Mesenchymal stem cell (in vitro differentiated cells and primary cell): ENCODE measurements at regions not wholly inside any gene's neighbourhood (a gene's known extent, or its start where the extent isn't known, plus 50 kb on each side); places are given as distances from the start of the nearest gene placed in this dataset.
"Not testable (repeated sequence)": the region's sequence is repeated elsewhere in the genome, so short reads cannot be mapped to it uniquely, and the experiment has no call there.

Experiments
- DNase-seq: peaks from one replicate; pipeline ENCODE4 v3.0.0-alpha.2; 2013
- H2AFZ ChIP-seq: one replicate; pipeline ENCODE4 v1.6.1; 2013; ENCODE audit warnings: low read depth, mild to moderate bottlenecking, control low read depth, inconsistent platforms, low read length, moderate library complexity
- H2AK5ac ChIP-seq: 2 replicates; pipeline ENCODE4 v1.6.1; 2013; ENCODE audit warnings: low read length, moderate library complexity, mild to moderate bottlenecking, inconsistent platforms; ENCODE audit not compliant: severe bottlenecking
- H2BK120ac ChIP-seq: one replicate; pipeline ENCODE4 v1.6.1; 2013; ENCODE audit warnings: low read depth, mild to moderate bottlenecking, inconsistent platforms, low read length, moderate library complexity
- H2BK12ac ChIP-seq, 2 experiments: one replicate each; pipeline ENCODE4 v1.6.1; 2013; ENCODE audit warnings: inconsistent platforms in 2 of 2, low read length in 2 of 2, mild to moderate bottlenecking in 2 of 2, moderate library complexity in 2 of 2, control low read depth in 1 of 2
- H2BK15ac ChIP-seq: one replicate; pipeline ENCODE4 v1.6.1; 2013; ENCODE audit warnings: mild to moderate bottlenecking, low read depth, inconsistent platforms; ENCODE audit not compliant: poor library complexity, severe bottlenecking
- H2BK5ac ChIP-seq: 2 replicates; pipeline ENCODE4 v1.6.1; 2013; ENCODE audit warnings: low read depth, mild to moderate bottlenecking, low read length, control low read depth, inconsistent platforms; ENCODE audit not compliant: poor library complexity, severe bottlenecking
- H3K14ac ChIP-seq, 2 experiments: one replicate each; pipeline ENCODE4 v1.6.1; 2013; ENCODE audit warnings: inconsistent platforms in 2 of 2, low read length in 2 of 2, control low read depth in 1 of 2, mild to moderate bottlenecking in 1 of 2, moderate library complexity in 1 of 2
- H3K18ac ChIP-seq, 2 experiments: one replicate each; pipeline ENCODE4 v1.6.1; 2013; ENCODE audit warnings: inconsistent platforms in 2 of 2, low read length in 2 of 2, control low read depth in 1 of 2, low read depth in 1 of 2, mild to moderate bottlenecking in 1 of 2
- H3K23ac ChIP-seq, 2 experiments: one replicate each; pipeline ENCODE4 v1.6.1; 2013; ENCODE audit warnings: inconsistent platforms in 2 of 2, low read length in 2 of 2, mild to moderate bottlenecking in 2 of 2, moderate library complexity in 2 of 2, control low read depth in 1 of 2
- H3K27ac ChIP-seq: 2 replicates; pipeline ENCODE4 v1.5.1; 2013; ENCODE audit warnings: mild to moderate bottlenecking, moderate library complexity, low read length, control low read depth, inconsistent platforms; ENCODE audit not compliant: poor library complexity, severe bottlenecking
- H3K27me3 ChIP-seq, 2 experiments: 2 replicates each; pipeline versions ENCODE4 v1.6.1 to v1.7.0; 2013; ENCODE audit warnings: low read length in 2 of 2, mild to moderate bottlenecking in 2 of 2, moderate library complexity in 2 of 2, control low read depth in 1 of 2, inconsistent platforms in 1 of 2; ENCODE audit not compliant: control insufficient read depth in 1 of 2, insufficient read depth in 1 of 2
- H3K36me3 ChIP-seq, 2 experiments: 2 replicates each; pipeline versions ENCODE4 v1.6.1 to v1.7.0; 2013; ENCODE audit warnings: low read length in 2 of 2, control low read depth in 1 of 2, inconsistent platforms in 1 of 2, low read depth in 1 of 2, mild to moderate bottlenecking in 1 of 2; ENCODE audit not compliant: insufficient read depth in 2 of 2, control insufficient read depth in 1 of 2
- H3K4ac ChIP-seq, 2 experiments: one replicate each; pipeline ENCODE4 v1.6.1; 2013; ENCODE audit warnings: inconsistent platforms in 2 of 2, low read length in 2 of 2, mild to moderate bottlenecking in 2 of 2, moderate library complexity in 2 of 2, control low read depth in 1 of 2, low read depth in 1 of 2
- H3K4me1 ChIP-seq: 2 replicates; pipeline ENCODE4 v1.6.1; 2013; ENCODE audit warnings: low read depth, low read length, control low read depth; ENCODE audit not compliant: control insufficient read depth, insufficient read depth
- H3K4me2 ChIP-seq: 2 replicates; pipeline ENCODE4 v1.6.1; 2013; ENCODE audit warnings: low read length, mild to moderate bottlenecking, inconsistent platforms; ENCODE audit not compliant: poor library complexity, severe bottlenecking
- H3K4me3 ChIP-seq, 2 experiments: 2 replicates each; pipeline versions ENCODE4 v1.5.1 to v1.7.0; 2013; ENCODE audit warnings: low read length in 2 of 2, mild to moderate bottlenecking in 2 of 2, control low read depth in 1 of 2, low read depth in 1 of 2; ENCODE audit not compliant: insufficient read depth in 1 of 2
- H3K79me1 ChIP-seq: replicated peaks from 2 replicates; pipeline ENCODE4 v1.6.1; 2013; ENCODE audit warnings: mild to moderate bottlenecking, control low read depth, low read length, inconsistent platforms; ENCODE audit not compliant: poor library complexity, severe bottlenecking
- H3K9ac ChIP-seq: 2 replicates; pipeline ENCODE4 v1.7.0; 2013; ENCODE audit warnings: mild to moderate bottlenecking, low read length, moderate library complexity
- H3K9me3 ChIP-seq: 2 replicates; pipeline ENCODE4 v1.7.0; 2013; ENCODE audit warnings: mild to moderate bottlenecking, low read length; ENCODE audit not compliant: control insufficient read depth
- H4K8ac ChIP-seq: one replicate; pipeline ENCODE4 v1.6.1; 2013; ENCODE audit warnings: inconsistent platforms, mild to moderate bottlenecking, low read length, moderate library complexity
- H4K91ac ChIP-seq: one replicate; pipeline ENCODE4 v1.6.1; 2013; ENCODE audit warnings: mild to moderate bottlenecking, low read length, inconsistent platforms
- WGBS: methylation state at CpG from one replicate; pipeline ENCODE4 v1.1.7; 2013; ENCODE audit warnings: mixed read lengths; 5-methylcytosine and 5-hydroxymethylcytosine counted together

DNA sequence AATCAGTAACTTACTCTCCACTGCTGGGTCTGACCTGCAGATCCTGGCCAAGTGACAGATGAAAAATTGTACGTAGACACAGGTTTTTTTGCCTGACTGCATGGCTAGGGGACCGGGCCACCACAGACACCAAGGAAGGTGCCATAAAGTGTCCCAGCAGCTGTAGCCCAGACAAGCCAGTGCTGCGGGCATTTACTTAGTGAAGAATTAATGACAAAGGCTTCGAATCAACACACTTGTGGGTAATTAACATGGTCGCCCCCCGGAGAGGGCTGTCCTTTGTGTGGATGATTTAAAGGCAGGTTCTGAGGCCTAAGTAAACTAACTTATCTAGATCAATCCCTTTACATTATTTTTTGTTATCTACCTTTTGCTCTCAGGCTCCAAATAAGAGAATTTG, 1709.1 kb upstream of the LRRTM1 start:
- H3K4me2 ChIP-seq, result no peak overlapping the region
- H3K27ac ChIP-seq, result no peak overlapping the region
- no peak overlapping the region for H3K18ac ChIP-seq
- H2AFZ ChIP-seq, result no peak overlapping the region
- no peak overlapping the region for H3K4me3 ChIP-seq
- H3K23ac ChIP-seq, result no peak overlapping the region
- no peak overlapping the region for H4K91ac ChIP-seq
- no peak overlapping the region for H4K8ac ChIP-seq
- no peak overlapping the region for H3K9ac ChIP-seq
- H2AK5ac ChIP-seq, result no peak overlapping the region
- H2BK12ac ChIP-seq, result no peak overlapping the region
- WGBS, result 33% methylated on average over 2 of the region's 6 CpGs
- H3K36me3 ChIP-seq, result no peaks in the 10 kb centered on the region
- H3K4me1 ChIP-seq, result peaks cover 1% of the 10 kb centered on the region
- H3K79me1 ChIP-seq, result no peaks in the 10 kb centered on the region
- no peaks in the 10 kb centered on the region for H3K27me3 ChIP-seq
- H3K14ac ChIP-seq, result no peak overlapping the region
- no peak overlapping the region for H2BK15ac ChIP-seq
- no peak for DNase-seq
- H2BK5ac ChIP-seq, result no peak overlapping the region
- no peak overlapping the region for H3K4ac ChIP-seq
- H3K9me3 ChIP-seq, result no peaks in the 10 kb centered on the region
- no peak overlapping the region for H2BK120ac ChIP-seq

DNA sequence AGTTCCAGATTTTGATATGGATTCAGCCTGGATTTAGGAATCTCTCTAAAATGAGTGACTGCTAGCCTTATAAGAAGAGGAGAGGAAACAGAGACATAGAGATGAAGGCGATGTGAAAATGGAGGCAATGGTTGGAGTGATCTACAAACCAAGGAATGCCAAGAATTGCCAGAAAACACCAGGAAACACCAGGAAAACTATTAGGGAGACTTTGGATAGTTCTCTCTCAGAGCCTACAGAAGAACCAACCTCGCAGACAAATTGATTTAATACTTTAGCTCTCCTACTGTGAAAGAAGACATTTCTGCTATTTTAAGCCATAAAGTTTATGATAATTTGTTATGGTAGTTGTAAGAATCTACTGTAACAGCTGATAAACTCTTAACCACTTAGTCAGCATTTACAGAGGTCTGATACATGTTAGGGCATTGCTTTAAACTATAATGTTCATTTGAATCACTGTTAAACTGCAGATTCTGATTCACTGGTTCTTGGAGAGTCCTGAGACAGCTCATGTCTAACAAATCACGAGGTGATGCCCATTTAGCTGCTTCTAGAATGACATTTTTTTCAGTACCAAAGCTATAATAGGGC, 1702.6 kb upstream of the LRRTM1 start:
- no peak overlapping the region for H2BK5ac ChIP-seq
- H2AK5ac ChIP-seq, result no peak overlapping the region
- WGBS, result 37% methylated on average over 2 of the region's 3 CpGs
- H3K9me3 ChIP-seq, result no peaks in the 10 kb centered on the region
- H4K8ac ChIP-seq, result no peak overlapping the region
- no peak overlapping the region for H3K4me3 ChIP-seq
- no peaks in the 10 kb centered on the region for H3K4me1 ChIP-seq
- H2BK15ac ChIP-seq, result no peak overlapping the region
- no peak overlapping the region for H2BK120ac ChIP-seq
- no peak overlapping the region for H3K23ac ChIP-seq
- H3K4ac ChIP-seq, result no peak overlapping the region
- no peaks in the 10 kb centered on the region for H3K36me3 ChIP-seq
- no peak overlapping the region for H3K18ac ChIP-seq
- H3K27me3 ChIP-seq, result no peaks in the 10 kb centered on the region
- H3K14ac ChIP-seq, result no peak overlapping the region
- no peak overlapping the region for H2BK12ac ChIP-seq
- no peak overlapping the region for H2AFZ ChIP-seq
- no peaks in the 10 kb centered on the region for H3K79me1 ChIP-seq
- H3K27ac ChIP-seq, result no peak overlapping the region
- H3K9ac ChIP-seq, result no peak overlapping the region
- no peak overlapping the region for H3K4me2 ChIP-seq
- H4K91ac ChIP-seq, result no peak overlapping the region
- no peak for DNase-seq

DNA sequence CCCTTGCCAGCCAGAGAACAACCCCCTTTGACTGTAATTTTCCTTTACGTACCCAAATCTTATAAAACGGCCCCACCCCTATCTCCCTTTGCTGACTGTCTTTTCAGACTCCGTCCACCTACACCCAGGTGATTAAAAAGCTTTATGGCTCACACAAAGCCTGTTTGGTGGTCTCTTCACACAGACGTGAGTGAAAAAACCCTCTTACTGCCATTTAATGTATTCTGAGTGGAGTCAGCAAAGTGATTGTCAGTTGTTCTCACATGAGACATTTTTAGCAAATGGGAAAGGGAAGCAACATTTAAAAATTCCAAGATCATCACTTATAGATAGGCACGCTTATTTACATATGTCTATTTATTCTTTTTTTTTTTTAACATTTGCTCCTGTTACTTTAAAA, 1701.3 kb upstream of the LRRTM1 start:
- not testable (repeated sequence) for H3K4me2 ChIP-seq, H2BK5ac ChIP-seq, H2BK15ac ChIP-seq, H3K36me3 ChIP-seq, H3K18ac ChIP-seq, DNase-seq, H2BK120ac ChIP-seq, H3K79me1 ChIP-seq, H2BK12ac ChIP-seq, H3K14ac ChIP-seq, H3K27ac ChIP-seq, H3K4me1 ChIP-seq, H2AK5ac ChIP-seq, H3K9me3 ChIP-seq, H3K4me3 ChIP-seq, H3K4ac ChIP-seq, H2AFZ ChIP-seq, H3K27me3 ChIP-seq, H3K9ac ChIP-seq, H4K8ac ChIP-seq, H3K23ac ChIP-seq, H4K91ac ChIP-seq
- WGBS, result 34% methylated on average over 3 of the region's 5 CpGs

DNA sequence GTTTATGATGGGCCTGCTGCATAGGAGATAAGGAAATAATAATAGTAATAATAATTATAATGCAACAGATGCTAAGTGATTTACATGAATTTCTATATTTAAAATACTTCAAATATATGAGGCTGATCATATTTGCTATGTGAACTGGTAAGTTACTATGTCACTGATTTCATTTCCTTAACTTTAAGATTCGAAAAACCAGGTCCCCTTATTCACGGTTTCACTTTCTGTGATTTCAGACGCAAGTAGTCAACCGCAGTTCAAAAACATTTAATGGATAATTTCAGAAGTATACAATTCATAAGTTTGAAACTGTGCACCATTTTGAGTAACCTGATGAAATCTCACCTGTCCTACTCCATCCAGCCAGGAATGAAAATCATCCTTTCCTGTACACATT, 1697.1 kb upstream of the LRRTM1 start:
- Histone ChIP-seq H4K8ac (no peak overlapping the region), H2AFZ (no peak overlapping the region), H3K9ac (no peak overlapping the region), H2BK120ac (no peak overlapping the region), H3K79me1 (no peaks in the 10 kb centered on the region), H3K4me2 (no peak overlapping the region), H3K14ac (no peak overlapping the region), H2BK12ac (no peak overlapping the region), H3K4me1 (no peaks in the 10 kb centered on the region), H2BK15ac (no peak overlapping the region), H3K4me3 (no peak overlapping the region), H3K23ac (no peak overlapping the region), H3K18ac (no peak overlapping the region), H3K9me3 (no peaks in the 10 kb centered on the region), H3K27ac (no peak overlapping the region), H4K91ac (no peak overlapping the region), H3K27me3 (no peaks in the 10 kb centered on the region), H3K36me3 (no peaks in the 10 kb centered on the region), H2BK5ac (no peak overlapping the region), H3K4ac (no peak overlapping the region), H2AK5ac (no peak overlapping the region)
- WGBS, result no CpG with 5 or more reads among the region's 4 CpGs
- DNase-seq, result no peak
